Spinal cord (tissue), 9 donors: ENCODE measurements at regions not wholly inside any gene's neighbourhood (a gene's known extent, or its start where the extent isn't known, plus 50 kb on each side); places are given as distances from the start of the nearest gene placed in this dataset.

Experiments used
- DNase-seq, 6 donors: peaks; one replicate each; pipeline versions ENCODE4 v3.0.0 to v3.0.0-alpha.2; 2013 to 2015; ENCODE audit warnings: low spot score in 6 of 6, low read depth in 4 of 6
- H3K27ac ChIP-seq: one replicate; pipeline ENCODE4 v1.5.1; 2013; ENCODE audit warnings: low read depth, low read length, control low read depth
- H3K27me3 ChIP-seq: one replicate; pipeline ENCODE4 v1.6.1; 2013; ENCODE audit warnings: low read length; ENCODE audit not compliant: control insufficient read depth, insufficient read depth
- H3K36me3 ChIP-seq: one replicate; pipeline ENCODE4 v1.6.1; 2013; ENCODE audit warnings: low read length; ENCODE audit not compliant: control insufficient read depth, insufficient read depth
- H3K4me1 ChIP-seq: one replicate; pipeline ENCODE4 v1.6.1; 2013; ENCODE audit warnings: low read length; ENCODE audit not compliant: control insufficient read depth, insufficient read depth
- H3K4me3 ChIP-seq: one replicate; pipeline ENCODE4 v1.5.1; 2013; ENCODE audit warnings: low read depth, low read length, control low read depth
- H3K9me3 ChIP-seq: one replicate; pipeline ENCODE4 v1.6.1; 2013; ENCODE audit warnings: low read length; ENCODE audit not compliant: control insufficient read depth, insufficient read depth
- WGBS: methylation state at CpG from one replicate; pipeline ENCODE4 v1.1.5; 2013; ENCODE audit warnings: missing lambda C conversion rate; ENCODE audit not compliant: insufficient coverage; 5-methylcytosine and 5-hydroxymethylcytosine counted together
- donor health status: healthy.

GRCh38 chr9:87283585-87283984 lies 214.1 kb upstream of the DAPK1 start:
- Histone ChIP-seq H3K4me1 (no peaks in the 10 kb centered on the region), H3K36me3 (no peaks in the 10 kb centered on the region), H3K4me3 (no peak overlapping the region), H3K9me3 (no peaks in the 10 kb centered on the region), H3K27ac (no peak overlapping the region), H3K27me3 (no peaks in the 10 kb centered on the region)
- WGBS: 99% methylated on average over 4 of the region's 4 CpGs
- DNase-seq: no peak

DNA sequence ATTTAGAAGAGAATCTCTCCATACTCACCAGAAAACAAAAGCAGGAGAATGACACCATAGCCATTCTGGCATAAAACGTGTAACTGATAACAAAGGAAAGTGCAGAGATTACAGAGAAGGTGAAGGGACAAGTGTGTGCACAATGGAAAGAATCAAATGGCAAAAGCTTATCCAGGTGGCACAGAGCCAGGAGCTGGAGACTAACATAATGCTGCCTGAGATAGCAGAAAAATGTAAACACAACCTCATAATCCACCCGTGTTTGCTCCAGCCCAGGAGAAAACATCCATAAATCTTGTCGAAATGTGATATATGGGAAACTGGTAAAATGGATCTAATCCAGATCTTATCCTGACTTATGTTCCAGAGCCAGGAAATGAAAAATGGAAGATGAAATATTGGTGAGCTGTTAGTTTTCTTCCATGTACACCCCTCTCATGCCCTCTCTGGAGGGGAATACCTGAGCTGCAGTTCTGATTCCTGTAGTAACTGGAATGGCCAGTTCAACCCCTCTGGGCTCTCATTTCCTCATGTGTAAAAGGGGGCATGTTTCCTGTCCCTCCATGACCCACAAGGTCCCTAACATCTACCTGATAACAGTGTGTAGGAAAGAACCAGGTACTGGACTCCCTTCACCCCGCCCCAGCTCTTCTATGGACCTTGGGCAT lies 212.3 kb upstream of the DAPK1 start:
- 50% methylated on average over 1 of the region's 4 CpGs for WGBS
- Histone ChIP-seq H3K36me3 (no peaks in the 10 kb centered on the region), H3K4me3 (no peak overlapping the region), H3K9me3 (no peaks in the 10 kb centered on the region), H3K4me1 (no peaks in the 10 kb centered on the region), H3K27ac (no peak overlapping the region), H3K27me3 (no peaks in the 10 kb centered on the region)
- DNase-seq: peak in 2 of 6 donors; percentile 28 to 45

DNA sequence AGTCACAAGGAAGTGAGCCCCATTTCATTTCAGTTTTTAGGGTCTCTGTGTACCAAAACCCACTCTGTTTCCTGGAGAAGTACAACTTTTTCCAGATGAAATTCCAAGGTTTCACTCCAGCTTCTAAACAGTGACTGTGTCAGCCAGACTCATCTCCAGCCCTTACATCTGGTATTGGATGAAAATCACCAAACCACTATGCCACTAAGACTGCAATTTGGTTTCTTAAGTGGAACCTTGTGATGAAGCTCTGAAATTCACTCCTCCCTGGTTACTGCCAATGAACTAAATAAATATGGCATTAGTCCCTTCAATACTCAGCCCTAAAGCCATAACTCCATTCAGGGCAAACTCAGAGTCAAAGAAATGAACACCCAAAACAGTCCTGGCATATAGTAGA lies 211.2 kb upstream of the DAPK1 start:
- Histone ChIP-seq H3K27me3 (no peaks in the 10 kb centered on the region), H3K4me1 (no peaks in the 10 kb centered on the region), H3K27ac (no peak overlapping the region), H3K4me3 (no peak overlapping the region), H3K36me3 (no peaks in the 10 kb centered on the region), H3K9me3 (no peaks in the 10 kb centered on the region)
- no peak for DNase-seq

DNA sequence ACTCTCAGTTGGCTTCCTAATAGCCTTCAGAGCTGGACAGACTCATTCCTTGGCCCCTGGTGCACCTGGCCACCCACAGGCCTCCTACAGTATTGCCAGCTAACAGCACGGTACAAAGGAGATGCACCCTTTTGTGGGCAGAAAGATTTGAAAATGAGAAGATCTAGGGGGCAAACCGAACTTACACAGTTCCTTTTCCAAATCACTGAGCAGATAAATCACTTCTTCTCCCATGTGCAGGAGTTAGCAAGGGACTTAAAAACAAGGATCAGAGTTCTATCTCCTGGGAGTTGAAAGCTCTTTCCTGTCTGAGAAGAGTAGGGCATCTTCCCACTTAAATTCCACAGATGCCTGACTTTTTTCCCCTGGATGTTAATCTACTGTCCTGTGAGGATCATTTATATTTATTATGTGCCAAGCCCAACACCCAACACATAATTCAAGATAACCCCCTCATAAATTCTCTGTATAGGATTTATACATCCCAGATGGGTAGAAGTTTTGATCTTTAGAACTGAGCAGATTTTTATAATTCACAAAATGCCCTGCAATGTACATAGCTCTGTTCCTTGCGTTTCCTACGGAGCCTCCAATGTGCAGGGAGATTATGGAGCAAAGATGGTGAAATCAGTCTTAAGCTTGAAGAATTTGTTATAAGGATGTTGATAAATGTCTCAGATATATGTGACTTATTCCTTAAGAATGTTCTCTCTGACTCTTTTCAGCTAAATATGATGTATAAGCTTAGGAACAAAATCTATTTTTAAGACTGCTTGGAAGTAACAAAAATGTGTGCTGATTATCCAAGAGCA lies 207.2 kb upstream of the DAPK1 start:
- Histone ChIP-seq H3K27ac (no peak overlapping the region), H3K36me3 (no peaks in the 10 kb centered on the region), H3K9me3 (no peaks in the 10 kb centered on the region), H3K27me3 (no peaks in the 10 kb centered on the region), H3K4me3 (no peak overlapping the region), H3K4me1 (no peaks in the 10 kb centered on the region)
- DNase-seq: no peak
- WGBS: no CpG with 5 or more reads among the region's 4 CpGs

- no CpG with 5 or more reads among the region's 2 CpGs for WGBS
- no peaks in the 10 kb centered on the region for H3K36me3 ChIP-seq
- H3K4me3 ChIP-seq: no peak overlapping the region
- H3K9me3 ChIP-seq: no peaks in the 10 kb centered on the region
- H3K27ac ChIP-seq: no peak overlapping the region
- DNase-seq: no peak
- H3K27me3 ChIP-seq: no peaks in the 10 kb centered on the region
- H3K4me1 ChIP-seq: no peaks in the 10 kb centered on the region
These were observed 205.0 kb upstream of the DAPK1 start for GRCh38 chr9:87292449-87293191.

- peak in 2 of 6 donors; percentile 53 to 66 for DNase-seq
- H3K4me1 ChIP-seq: no peaks in the 10 kb centered on the region
- H3K9me3 ChIP-seq: no peaks in the 10 kb centered on the region
- H3K27ac ChIP-seq: no peak overlapping the region
- H3K4me3 ChIP-seq: no peak overlapping the region
- no peaks in the 10 kb centered on the region for H3K27me3 ChIP-seq
- no peaks in the 10 kb centered on the region for H3K36me3 ChIP-seq
- WGBS: no CpG with 5 or more reads among the region's 2 CpGs
These were observed 203.5 kb upstream of the DAPK1 start for GRCh38 chr9:87294126-87294525.

GRCh38 chr9:87300915-87301314 lies 196.8 kb upstream of the DAPK1 start:
- no peak for DNase-seq
- Histone ChIP-seq H3K4me3 (no peak overlapping the region), H3K9me3 (no peaks in the 10 kb centered on the region), H3K36me3 (no peaks in the 10 kb centered on the region), H3K27me3 (no peaks in the 10 kb centered on the region), H3K27ac (no peak overlapping the region), H3K4me1 (no peaks in the 10 kb centered on the region)
- WGBS: 100% methylated on average over 1 of the region's 2 CpGs

DNA sequence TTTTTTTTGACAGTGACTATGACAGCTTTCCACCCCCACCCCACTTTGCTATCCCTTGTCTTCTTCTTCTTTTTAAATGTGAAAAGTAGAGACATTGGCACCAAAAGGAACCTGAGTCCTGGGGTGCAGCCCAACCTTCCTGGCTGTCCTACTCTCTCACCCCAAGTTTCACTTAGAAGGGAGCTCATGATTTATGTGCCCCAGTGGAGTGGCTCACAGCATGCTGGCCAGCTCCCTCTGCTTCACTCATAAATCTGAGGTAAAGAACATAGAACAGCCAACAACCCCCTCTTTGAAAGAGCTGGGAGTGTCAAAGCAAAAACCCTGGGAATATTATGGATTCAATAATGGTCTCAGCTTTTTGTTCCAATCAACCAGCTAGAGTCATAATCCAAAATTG lies 196.3 kb upstream of the DAPK1 start:
- no peaks in the 10 kb centered on the region for H3K9me3 ChIP-seq
- no peak for DNase-seq
- no peak overlapping the region for H3K27ac ChIP-seq
- no peaks in the 10 kb centered on the region for H3K36me3 ChIP-seq
- no peaks in the 10 kb centered on the region for H3K4me1 ChIP-seq
- no peak overlapping the region for H3K4me3 ChIP-seq
- no peaks in the 10 kb centered on the region for H3K27me3 ChIP-seq

DNA sequence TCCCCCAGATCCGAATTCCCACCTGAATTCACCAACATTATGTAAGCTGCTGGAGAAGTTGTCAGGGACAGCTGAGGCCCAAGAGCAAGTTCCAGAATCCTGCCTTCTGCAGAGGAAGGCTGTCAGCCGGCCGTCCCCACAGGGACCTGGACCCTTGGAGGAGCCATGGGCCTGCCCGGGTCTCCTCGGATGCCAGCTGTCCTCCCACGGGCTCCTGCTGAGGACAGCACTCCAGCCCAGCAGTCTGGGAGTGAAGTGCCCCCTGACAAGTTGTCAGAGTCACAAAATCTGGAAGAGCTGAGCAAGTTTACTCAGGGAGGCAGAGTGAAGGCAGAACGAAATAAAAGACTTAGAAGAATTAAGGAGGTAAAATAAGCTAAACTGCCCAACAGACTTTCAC lies 192.5 kb upstream of the DAPK1 start:
- H3K4me1 ChIP-seq: no peaks in the 10 kb centered on the region
- no peaks in the 10 kb centered on the region for H3K27me3 ChIP-seq
- 53% methylated on average over 6 of the region's 7 CpGs for WGBS
- no peaks in the 10 kb centered on the region for H3K9me3 ChIP-seq
- H3K4me3 ChIP-seq: no peak overlapping the region
- no peaks in the 10 kb centered on the region for H3K36me3 ChIP-seq
- DNase-seq: no peak
- no peak overlapping the region for H3K27ac ChIP-seq
